ENCODE measurements at regions not wholly inside any gene's neighbourhood (a gene's known extent, or its start where the extent isn't known, plus 50 kb on each side); places are given as distances from the start of the nearest gene placed in this dataset.
A peak's percentile ranks its signal among the peaks of the same experiment; 100 is the strongest.
"Not testable (repeated sequence)": the region's sequence is repeated elsewhere in the genome, so short reads cannot be mapped to it uniquely, and the experiment has no call there.

DNA sequence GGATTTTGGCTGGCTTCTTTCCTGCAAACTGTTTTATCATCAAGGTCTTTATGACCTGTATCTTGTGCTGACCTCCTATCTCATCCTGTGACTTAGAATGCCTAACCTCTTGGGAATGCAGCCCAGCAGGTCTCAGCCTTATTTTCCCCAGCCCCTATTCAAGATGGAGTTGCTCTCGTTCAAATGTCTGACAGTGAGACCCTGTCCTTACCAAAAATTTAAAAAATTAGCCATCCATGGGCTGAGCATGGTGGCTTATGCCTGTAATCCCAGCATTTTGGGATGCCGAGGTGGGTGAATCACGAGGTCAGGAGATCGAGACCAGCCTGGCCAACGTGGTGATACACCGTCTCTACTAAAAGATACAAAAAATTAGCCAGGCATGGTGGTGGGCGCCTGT, 64.9 kb upstream of the GPR158 start:
- in situ Hi-C loops (cut with HindIII; ENCODE audit: low pct_unique_long_range_greater_than_20kb, low sequenced_read_pairs); DNase-seq (ENCODE audit: low read depth, low spot score): not testable (repeated sequence)

DNA sequence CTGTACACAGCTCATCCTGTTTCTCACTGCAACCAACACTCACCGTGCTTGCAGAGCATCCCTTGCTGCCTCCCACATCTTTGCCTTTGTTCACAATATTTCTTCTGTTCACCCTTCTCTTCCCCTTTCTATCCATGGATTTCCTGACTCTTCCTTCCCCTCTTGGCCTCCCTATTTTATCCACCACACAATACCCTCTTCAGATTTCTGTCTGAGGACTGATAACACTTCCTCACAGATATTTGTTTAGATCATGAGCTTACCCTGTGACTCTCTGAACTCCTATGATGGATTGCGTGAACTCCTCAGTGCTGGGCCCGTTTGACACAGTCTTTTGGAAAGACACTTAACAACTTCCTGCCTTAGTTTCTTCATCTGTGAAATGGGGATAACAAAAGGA, 62.8 kb upstream of the GPR158 start:
- in situ Hi-C loops (cut with HindIII; ENCODE audit: low pct_unique_long_range_greater_than_20kb, low sequenced_read_pairs): no loop called here
- DNase-seq (ENCODE audit: low read depth, low spot score): peak; percentile 75

DNA sequence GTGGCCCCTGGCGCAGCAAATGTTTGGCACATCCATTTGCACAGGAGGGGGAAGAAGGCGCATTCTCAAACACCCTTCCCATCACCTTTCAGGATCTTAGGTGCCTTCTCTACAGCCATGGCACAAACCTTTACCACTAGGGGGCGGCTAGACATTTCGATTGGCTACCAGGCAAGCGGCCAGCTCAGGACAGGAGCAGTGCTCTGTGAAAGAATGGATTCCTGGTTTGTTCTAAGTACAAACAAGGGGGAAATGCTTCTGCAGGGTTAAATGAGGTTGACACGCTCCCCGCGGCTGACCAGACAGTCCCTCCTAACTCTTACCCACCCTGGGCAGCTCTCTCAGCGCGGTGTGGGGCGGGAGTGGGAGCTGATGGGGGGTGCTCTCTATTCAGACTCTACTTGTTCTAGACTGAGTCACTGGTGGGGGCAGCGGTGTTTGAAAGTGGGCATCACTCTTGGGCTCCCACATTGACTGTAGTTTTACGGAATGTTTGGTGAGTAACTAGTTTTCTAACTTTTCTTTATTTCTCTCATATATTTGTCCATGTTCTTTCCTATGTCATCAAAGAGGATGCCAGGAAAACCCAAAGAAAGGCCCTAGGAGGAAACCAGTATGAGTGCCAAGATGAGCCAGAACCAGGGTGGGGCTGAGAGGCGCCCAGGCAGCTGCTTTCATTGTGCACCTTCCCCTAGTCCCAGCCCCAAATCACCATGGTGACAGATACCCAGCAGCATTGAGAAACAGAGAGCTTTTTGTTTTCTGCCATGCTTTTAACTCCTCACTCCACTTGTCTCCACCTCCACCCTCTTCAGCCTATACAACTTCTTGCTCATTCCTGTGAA, 61.4 kb upstream of the GPR158 start:
- in situ Hi-C loops (cut with HindIII; ENCODE audit: low pct_unique_long_range_greater_than_20kb, low sequenced_read_pairs): no loop called here
- DNase-seq (ENCODE audit: low read depth, low spot score): peak; percentile 88

DNA sequence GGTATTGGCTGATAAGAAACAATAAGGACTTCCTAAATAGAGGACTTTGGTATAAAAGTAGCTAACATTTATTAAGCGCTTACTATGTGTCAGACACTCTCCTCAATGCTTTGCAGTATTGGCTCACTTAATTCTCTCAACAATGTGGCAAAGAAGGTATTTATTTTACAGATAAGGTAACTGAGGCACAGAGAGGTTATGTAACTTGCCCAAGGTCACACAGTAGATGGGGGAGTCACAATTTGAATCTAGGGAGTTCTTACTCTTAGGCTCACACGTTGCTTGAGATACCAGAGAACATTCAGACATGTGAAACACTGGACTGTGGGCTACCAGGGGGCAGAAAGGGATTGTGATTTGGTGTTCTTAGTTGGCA, 60.8 kb upstream of the GPR158 start:
- in situ Hi-C loops (cut with HindIII; ENCODE audit: low pct_unique_long_range_greater_than_20kb, low sequenced_read_pairs): no loop called here
- DNase-seq (ENCODE audit: low read depth, low spot score): no peak

DNA sequence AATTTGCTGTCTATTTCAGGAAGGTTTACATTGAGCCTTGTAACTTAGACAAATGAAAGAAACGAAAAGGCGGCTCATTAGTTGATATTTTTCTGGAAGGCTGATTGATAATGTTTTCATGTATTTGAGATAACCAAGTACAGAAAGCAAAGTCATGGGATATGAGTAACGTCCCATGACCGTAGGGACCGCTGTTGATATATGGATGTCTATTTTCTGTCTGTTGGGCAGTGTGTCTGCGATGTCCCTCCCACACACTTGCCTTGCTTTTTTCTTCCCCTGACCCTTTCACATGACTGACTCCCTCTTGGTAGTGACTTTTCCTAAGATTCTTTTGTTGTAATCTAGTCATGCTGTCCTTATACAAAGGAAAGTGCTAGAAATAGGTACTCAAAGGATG, 57.0 kb upstream of the GPR158 start:
- in situ Hi-C loops (cut with HindIII; ENCODE audit: low pct_unique_long_range_greater_than_20kb, low sequenced_read_pairs): no loop called here

DNA sequence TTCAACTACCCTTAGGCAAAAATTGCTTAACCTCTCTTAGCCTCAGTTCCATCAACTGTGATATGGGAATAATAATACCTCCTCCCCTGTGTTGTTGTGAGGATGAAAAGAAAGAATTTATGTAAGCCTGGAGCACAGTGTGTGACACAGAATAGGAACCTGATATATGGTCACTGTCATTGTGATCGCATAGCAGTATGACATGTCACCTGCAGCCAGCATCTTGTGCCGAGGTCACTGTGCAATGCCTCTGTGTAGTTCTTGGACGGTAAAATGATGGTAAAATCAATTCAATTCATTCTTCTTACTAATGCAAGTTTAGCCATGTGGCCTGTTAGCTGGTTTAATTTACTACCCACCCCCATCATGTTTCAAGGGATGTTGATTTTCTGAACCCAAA, 54.6 kb upstream of the GPR158 start:
- in situ Hi-C loops (cut with HindIII; ENCODE audit: low pct_unique_long_range_greater_than_20kb, low sequenced_read_pairs): no loop called here
- DNase-seq (ENCODE audit: low read depth, low spot score): no peak

More for the DNA sequence above, 57.0 kb upstream of the GPR158 start:
- peak; percentile 74 for DNase-seq (ENCODE audit: low read depth, low spot score)

Data from SK-MEL-5 (cell line).